Anterior cingulate cortex (tissue), 58 donors: ENCODE measurements at regions not wholly inside any gene's neighbourhood (a gene's known extent, or its start where the extent isn't known, plus 50 kb on each side); places are given as distances from the start of the nearest gene placed in this dataset.

Experiments used
- DNase-seq, 58 donors: peaks; one replicate each; lab custom pipeline; 2025; lab: John Stamatoyannopoulos, UW

GRCh38 chr22:48606684-48607307 is 1220.9 kb downstream of the BRD1 start:
- peak in 2 of 58 donors; percentile 43 to 51 for DNase-seq

GRCh38 chr22:48605856-48606481 is 1221.7 kb downstream of the BRD1 start:
- peak in 1 of 58 donors; percentile 15 for DNase-seq

GRCh38 chr22:48605125-48605524 is 1222.5 kb downstream of the BRD1 start:
- DNase-seq: no peak

GRCh38 chr22:48603621-48604320 is 1223.9 kb downstream of the BRD1 start:
- DNase-seq: peak in 30 of 58 donors; percentile 11 to 72 (median 46)

- DNase-seq: peak in 4 of 58 donors; percentile 25 to 34 (median 32)
These were observed 1224.7 kb downstream of the BRD1 start for GRCh38 chr22:48602805-48603518.

- DNase-seq: peak in 3 of 58 donors; percentile 25 to 60 (median 34)
These were observed 1227.0 kb downstream of the BRD1 start for GRCh38 chr22:48600681-48601080.

- no peak for DNase-seq
These were observed 1227.5 kb downstream of the BRD1 start for GRCh38 chr22:48600171-48600570.

- no peak for DNase-seq
These were observed 1228.3 kb downstream of the BRD1 start for GRCh38 chr22:48599346-48599745.

- DNase-seq: peak in 1 of 58 donors; percentile 14
These were observed 1231.4 kb downstream of the BRD1 start for GRCh38 chr22:48596111-48596850.

GRCh38 chr22:48595511-48595905 is 1232.2 kb downstream of the BRD1 start:
- no peak for DNase-seq

- no peak for DNase-seq
These were observed 1232.7 kb downstream of the BRD1 start for GRCh38 chr22:48594757-48595510.

- DNase-seq: no peak
These were observed 1233.5 kb downstream of the BRD1 start for GRCh38 chr22:48594016-48594756.

GRCh38 chr22:48593551-48593950 is 1234.1 kb downstream of the BRD1 start:
- DNase-seq: no peak

- DNase-seq: no peak
These were observed 1234.7 kb downstream of the BRD1 start for GRCh38 chr22:48592931-48593330.

GRCh38 chr22:48592488-48592887 is 1235.2 kb downstream of the BRD1 start:
- no peak for DNase-seq

GRCh38 chr22:48592066-48592345 is 1235.7 kb downstream of the BRD1 start:
- DNase-seq: peak in 1 of 58 donors; percentile 37

- DNase-seq: no peak
These were observed 1236.2 kb downstream of the BRD1 start for GRCh38 chr22:48591286-48592065.

- no peak for DNase-seq
These were observed 1237.8 kb downstream of the BRD1 start for GRCh38 chr22:48589901-48590300.
